Stimulated activated CD4-positive, alpha-beta T cell treated with anti-CD3 and anti-CD28 coated beads, Interleukin-15, amount 100 ng/mL, for 48 hours (primary cell): ENCODE measurements at regions not wholly inside any gene's neighbourhood (a gene's known extent, or its start where the extent isn't known, plus 50 kb on each side); places are given as distances from the start of the nearest gene placed in this dataset.
"Not testable (repeated sequence)": the region's sequence is repeated elsewhere in the genome, so short reads cannot be mapped to it uniquely, and the experiment has no call there.

ENCODE experiments used
- DNase-seq, 2 donors: peaks; one replicate each; pipeline ENCODE4 v3.0.0-alpha.2; 2020; ENCODE audit warnings: low read depth in 2 of 2

DNA sequence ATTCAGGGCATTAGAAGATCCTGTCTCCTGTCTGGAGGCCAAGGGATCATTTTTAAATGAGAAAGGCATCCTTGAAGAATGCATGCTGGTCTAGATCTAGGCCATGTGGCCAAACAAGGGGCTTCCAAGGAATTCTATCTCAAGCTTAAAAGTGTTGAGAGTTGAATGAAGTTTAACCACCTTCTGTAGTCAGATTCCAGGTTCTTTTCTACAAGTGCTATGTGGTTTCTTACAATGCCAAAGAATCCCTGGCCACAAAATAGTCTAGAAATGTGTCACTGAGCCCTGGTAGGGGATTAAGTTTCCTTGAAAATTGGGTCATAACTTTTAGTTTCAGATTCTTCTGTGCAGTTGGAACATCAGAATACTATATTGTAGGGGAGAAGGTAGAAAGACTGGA lies 640.7 kb upstream of the ACVR2A start:
- DNase-seq: no peak

DNA sequence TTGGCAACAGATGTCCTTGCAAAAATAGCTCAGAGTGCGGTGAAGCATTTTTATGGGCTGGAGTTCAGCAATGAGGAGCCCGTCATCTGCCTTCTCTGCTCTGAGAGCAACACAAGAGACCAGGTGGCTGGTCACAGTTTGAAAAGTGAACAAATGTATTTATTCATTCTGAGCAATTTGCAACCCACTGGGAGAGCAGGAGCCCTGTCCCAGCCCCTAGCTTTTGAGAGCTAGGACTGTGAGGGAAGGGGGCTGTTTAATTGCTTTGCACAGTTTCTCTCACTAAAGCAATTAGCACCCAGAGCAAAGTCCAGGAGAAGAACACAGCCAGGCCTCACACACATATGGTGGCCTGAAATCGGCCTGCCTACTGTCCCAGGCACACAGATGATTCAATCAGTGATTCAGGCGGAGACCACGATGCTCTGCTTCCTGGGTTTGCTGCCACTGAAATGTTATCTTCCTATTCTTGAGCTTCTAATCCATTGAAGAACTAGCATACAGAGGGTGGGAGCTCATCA lies 646.1 kb upstream of the ACVR2A start:
- no peak for DNase-seq

DNA sequence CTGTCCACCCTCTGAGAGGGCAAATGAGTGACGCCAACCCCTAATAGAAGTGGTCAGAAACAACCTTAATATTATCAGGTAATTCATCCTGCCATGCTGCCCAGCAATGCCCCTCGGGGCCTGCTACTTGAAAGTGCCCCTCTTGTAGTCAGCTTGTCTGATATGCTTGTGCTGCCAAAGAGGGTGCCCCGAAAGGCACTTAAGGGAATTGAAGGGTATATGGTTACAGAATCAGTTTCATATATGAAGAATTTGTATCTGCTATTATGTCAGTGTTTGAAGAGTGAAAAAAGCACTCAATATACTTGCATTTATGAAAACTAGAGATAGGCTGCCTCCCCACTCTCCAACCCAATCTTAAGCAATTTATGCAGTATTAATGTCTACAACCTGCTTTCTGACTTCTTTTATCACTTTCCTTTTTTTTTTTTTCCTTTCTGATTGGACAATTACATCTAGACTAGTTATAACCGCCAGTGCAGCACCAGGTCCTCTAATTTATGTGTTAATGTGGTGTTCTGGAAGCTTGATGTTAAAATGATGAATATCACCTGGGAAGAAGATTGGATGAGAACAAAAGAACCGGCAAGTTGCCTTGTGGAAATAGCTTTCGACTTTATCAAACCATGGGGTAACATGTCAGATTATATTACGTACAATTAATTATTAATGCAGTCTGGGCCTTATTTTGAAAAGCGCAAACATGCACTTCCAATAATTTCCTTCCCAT lies 646.9 kb upstream of the ACVR2A start:
- DNase-seq: no peak

DNA sequence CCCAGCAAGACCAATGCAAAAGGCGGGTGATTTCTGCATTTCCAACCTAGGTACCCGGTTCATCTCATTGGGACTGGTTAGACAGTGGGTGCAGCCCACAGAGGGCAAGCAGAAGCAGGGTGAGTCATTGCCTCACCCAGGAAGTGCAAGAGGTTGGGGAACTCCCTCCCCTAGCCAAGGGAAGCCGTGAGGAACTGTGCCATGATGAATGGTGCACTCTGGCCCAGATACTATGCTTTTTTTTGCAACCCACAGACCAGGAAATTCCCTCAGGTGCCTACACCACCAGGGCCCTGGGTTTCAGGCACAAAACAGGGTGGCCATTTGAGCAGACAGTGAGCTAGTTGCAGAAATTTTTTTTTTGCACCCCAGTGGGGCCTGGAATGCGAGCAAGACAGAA lies 662.6 kb upstream of the ACVR2A start:
- peak; percentile 27 to 42 for DNase-seq

DNA sequence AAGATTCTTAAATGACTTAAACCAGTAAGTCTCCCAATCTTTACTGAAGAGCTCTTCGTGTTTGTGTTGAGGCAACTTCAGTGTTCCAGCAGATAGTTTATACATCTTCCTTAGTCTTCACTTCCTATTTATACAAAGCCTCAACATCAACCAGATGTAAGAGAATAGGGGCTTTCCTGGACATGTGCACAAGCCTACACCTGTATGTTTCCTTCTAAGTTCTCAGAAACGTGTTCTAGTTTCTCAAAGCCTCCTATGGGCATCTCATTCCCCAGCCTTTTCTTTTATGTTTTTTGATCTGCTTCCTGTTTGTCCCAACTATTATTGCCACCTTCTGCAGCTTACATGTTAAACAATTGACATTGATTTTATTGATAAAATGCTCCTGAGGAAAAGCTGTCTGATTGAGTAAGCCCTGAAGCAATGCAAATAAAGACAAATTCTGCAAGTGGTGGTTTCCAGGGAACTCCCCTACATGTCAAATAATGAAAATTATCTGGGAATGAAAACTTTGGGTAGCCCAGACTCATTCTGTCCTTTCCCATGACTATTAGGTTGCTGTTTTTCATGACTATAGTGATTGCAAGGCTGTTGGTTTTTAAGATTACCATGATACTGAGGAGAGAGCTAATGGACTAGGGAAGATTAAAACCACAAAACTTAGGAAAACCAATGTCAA lies 663.3 kb upstream of the ACVR2A start:
- DNase-seq: no peak

DNA sequence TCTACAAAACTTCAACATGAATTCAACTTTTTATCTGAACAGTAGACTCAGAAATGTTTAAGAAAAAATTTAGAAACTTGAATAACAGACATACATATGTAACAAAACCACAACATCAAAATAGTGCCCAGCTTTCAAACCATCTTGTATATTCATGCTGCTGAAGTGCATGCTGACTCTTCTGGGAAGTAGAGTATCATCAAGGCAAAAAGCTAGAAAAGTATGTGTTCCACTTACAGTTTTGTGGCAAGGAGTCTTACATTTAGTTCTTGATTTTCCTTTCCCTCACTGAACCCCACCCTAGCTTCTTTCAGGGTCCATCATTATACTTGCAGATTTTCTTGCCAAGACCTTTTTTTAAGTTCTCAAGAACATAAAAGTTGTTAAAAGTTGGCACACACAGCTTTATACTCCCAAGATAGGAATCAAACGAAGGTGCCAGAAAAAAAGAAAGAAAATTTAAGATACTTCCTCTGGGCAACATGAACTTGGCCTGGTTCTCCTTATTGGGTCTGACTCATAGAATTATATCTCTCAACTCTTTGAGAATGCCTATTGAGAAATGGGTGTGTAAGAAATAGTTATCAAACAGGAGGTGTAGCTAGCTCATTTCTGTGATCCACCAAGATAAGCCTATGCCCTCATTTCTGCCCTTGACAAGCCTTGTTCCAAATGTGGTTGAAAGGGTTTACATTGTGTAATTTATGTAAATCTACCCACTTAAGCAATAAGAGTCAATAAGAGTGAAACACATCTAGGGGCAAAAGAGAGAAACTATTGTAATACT lies 667.6 kb upstream of the ACVR2A start:
- no peak for DNase-seq

DNA sequence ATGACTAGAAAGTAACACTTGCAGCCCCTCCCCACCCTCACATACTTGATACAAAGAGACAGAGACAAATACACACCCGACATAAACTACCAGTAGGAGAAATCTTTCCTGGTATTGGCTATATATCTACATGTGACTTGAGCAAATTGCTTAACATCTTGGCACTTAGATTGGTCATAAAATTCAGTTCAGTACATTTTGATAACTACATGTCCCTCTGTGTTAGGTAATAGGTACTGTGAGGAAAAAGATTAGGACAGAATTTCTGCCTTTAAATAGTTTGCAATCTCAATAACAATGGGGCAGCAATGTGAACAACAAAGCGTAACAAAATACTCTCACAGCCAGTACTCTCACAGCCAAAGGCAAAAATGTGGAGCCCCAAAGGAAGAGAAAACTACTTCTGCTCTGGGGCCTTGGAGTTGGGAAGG lies 670.0 kb upstream of the ACVR2A start:
- DNase-seq: no peak

DNA sequence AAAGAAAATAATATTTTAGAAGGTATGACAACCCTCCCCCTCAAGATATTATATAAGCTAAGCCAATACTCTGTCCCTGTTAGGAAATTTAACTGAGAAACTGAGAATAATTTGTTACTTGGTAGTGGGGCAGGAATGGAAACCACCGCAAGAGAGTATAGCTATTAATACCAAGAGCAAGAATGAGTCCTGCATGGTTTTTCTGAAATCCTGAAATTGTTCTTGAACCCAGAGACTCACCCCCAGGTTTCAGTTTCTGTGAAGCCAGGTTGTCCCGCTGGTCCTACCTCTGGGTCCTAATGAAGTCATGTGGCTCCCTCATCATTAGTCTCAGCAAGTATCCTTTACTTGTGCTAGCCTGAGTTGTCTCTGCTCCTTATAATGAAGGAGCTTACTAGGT lies 671.0 kb upstream of the ACVR2A start:
- no peak for DNase-seq

DNA sequence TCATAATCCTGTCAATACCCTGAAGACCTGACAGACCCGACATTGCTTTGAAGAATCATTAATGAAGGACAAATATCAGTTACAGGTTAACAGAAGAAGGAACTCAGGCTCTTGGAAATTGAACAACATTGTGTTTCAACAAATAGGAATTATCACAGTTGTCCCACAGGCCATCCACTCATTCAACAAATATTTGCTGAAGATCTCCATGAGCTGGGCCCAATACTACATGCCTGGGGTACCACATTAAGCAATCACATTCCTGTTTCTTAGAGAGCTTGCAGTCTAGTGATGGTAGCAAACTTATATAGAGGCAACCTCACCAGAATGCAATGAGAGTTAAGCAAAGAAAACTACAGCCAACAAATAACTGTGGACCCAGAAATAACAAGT lies 671.6 kb upstream of the ACVR2A start:
- DNase-seq: no peak

DNA sequence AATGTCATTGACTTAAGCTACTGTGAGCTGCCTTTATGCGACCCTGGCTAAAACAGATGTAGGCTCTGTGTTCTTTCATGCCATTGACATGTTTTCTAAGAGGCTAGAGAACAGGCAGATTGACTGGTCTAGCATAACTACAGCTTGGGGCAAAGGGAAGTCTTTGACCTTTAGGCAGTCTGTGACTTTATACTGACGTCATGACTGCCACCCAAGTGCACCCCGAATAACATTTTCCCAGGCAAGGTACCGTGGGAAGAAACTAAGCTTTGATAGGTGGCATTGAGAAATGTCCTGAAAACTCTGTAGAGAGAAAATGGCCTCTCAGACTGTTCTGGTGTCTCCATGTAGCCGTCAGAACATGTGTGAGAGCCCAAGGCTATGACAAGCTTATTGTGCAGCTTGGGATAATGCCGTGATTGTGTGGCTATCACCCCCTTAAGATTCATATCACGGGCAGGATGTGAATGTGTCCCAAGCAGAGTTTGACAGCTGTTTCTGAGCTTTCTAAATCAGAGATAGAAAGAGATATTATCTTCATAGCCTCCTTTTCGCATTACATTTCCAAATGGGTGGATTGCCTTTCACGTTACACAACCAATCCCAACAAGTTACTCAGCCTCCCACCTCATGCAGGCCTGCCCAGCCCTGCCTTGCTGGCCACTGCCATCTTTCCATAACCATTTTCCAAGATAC lies 672.2 kb upstream of the ACVR2A start:
- no peak for DNase-seq

DNA sequence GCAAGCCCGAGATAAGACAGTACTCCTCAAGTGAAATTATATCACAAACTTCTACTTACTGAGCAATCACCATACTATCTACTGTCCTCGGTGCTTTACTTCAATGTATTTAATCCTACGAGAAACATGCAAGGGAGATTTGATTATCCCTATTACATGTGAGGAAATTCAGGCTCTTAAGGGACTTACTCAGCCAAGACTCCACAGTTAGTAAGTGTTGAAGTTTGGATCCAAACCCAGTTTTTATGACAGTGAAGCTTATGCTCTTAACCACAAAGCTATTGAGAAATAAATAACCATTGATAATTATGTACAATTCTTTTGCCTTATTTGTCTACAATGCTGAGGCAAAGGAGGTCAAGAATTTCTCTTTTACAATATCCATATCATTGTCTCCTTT lies 672.9 kb upstream of the ACVR2A start:
- no peak for DNase-seq

DNA sequence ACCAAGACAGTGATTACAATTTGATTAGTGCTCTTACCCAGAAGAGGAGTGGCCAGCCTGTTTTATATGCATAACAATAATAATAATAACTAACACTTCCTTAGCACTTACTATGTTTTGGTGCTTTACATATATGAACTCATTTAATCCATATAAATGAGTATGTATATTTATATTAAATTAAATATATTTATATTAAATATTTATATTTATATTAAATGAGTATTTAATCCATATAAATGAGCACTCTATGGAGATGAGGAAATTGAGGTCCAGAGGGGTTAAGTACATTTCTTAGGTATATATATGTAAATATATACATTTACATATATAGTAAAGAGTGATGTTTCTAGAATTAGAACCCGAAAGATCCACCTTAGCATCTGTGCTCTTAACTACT lies 673.9 kb upstream of the ACVR2A start:
- no peak for DNase-seq

DNA sequence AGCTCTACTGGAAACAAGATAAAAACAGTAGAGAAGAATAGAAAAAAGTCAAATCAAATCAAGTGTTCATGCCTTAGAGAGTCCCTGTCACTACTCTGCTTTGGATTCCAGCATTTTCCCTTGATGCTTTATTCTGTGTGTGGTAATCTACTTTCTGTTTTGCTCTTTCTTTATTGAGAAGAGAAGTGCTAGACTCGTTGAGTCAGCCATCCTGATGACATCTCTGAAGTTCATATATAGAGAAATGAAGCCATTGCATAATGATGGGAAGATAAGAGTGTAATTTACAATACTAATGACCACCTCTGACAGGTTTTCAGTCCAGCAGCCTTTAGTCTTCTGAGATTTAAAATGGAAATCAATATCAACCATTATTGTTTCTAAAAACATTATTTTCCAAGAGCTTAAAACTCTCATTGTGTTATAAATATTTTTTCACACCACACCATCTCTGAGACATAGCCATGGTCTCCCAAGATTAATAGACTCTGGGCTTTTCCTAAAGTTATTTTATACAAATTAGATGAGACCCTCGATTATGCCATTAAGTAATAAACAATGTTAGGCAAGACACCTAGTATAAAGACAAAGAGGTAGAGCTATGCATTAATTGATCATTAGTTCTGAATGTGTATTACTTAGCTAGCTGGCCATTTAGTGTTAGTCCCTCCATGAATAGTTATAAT lies 679.0 kb upstream of the ACVR2A start:
- no peak for DNase-seq

DNA sequence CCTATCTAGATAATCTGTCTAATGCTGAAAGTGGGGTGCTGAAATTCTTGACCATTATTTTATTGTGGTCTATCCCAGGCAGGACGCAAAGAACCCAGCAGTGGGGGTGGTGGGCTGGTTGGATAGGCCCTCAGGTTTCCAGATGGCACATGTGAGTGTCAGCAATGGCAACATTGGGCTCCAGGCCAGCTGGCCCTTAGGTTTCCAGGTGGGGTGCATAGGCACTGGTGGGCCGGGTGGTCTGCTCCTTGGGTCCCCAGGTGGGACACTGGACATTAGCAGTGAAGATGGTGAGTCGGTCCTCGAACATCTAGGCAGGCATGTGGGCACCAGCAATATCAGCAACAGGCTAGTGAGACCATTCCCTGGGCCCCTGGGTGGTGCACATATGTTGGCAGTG lies 680.3 kb upstream of the ACVR2A start:
- no peak for DNase-seq

DNA sequence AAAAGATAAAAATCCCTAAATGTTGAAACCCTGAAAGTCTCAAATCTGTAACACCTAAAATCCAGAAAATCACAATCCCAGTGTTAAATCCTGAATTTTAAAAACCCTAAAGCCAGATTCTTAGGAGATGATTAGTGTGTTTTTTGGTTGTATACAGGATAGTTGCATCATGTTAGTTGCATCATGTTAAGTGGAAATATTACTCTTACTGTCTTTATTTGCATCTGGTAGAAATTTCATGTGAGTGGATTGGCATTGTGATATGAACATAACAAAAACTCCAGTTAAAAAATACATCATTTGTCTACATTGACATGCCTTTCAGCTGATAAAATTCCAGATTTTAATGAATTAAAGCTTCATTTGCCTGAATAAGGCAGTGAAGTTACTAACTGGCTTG lies 683.1 kb upstream of the ACVR2A start:
- no peak for DNase-seq

DNA sequence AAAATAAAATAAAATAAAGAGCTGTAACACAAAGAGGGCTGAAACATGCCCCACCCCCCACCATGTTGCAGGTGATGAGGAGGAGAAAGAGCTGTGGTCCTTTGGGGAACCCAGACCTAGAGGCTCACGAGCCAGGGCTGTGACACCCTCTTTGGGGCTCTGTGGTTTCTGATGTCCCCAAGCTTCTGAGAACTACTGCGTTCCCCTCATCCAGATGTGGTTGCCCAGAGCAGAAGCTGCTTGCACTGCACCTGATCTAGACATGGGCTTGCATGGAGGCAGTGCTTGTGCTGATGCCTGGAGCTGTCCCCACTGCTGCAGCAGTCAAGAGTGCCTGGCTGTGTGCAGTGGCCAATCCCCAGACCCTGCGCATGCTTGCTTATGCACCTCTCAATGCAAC lies 687.9 kb upstream of the ACVR2A start:
- DNase-seq: no peak

DNA sequence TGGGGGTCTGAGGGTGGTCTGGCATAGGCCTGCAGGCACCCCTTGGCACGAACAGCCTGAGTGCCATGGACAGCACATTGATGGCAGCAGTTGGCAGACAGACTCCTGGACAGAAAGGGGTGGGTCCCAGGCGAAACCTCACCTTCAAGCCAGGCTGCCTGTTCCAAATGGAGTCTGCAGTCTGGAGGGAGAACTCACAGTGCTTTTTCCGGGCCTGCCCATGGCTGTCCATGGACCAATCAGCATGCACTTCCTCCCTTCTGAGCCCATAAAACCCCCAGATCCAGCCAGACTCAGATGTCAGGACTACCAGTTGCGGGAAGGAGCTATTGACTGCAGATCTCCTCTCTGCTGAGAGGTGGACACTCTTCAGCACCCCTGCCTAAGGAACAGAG lies 694.6 kb upstream of the ACVR2A start:
- DNase-seq: no peak

DNA sequence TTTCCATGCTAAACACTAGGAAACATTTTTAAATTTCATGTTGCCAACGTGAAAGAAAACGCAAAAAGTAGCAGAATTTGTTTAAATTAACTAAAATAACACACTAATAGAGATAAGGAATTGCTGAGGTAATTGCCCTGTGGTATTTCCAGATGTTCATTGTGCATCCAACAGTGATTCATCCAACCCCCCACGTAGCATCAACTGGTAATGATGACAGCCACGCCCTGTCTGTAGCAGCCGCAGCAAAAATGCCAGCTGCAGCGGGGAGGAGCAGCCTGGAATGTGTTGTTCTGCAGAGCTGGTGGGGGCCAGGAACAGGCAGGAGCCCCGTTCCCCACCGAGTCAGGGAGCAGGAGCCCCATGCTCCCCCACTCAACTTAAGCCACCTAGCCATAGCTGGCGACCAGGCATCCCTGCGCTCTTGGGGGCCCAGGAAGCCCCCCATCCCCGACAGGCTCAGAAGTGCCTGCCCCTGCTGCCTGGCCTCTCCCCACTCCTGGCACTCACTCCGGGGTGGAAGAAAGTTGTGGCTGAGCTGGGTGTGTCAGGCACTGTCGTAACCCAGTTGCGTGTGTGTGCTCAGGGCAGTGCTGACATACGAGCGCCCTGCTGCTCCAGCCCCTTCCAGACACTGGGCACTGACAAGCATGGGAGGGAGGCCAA lies 695.1 kb upstream of the ACVR2A start:
- no peak for DNase-seq

DNA sequence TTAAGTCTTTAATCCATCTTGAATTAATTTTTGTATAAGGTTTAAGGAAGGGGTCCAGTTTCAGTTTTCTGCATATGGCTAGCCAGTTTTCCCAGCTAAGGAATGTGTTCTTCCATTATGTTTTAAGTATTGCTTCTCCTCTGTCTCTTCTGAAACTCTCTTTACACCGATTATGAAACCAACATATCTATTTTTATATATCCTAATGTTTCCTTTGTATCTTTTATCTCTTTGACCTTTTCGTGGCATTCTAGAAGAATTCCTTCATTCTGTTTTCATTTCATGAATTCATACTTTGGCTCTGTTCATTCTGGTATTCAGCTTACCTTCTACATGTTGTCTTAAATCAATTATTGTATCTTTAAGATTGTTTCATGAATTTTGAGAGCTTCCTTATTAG lies 697.0 kb upstream of the ACVR2A start:
- no peak for DNase-seq

DNA sequence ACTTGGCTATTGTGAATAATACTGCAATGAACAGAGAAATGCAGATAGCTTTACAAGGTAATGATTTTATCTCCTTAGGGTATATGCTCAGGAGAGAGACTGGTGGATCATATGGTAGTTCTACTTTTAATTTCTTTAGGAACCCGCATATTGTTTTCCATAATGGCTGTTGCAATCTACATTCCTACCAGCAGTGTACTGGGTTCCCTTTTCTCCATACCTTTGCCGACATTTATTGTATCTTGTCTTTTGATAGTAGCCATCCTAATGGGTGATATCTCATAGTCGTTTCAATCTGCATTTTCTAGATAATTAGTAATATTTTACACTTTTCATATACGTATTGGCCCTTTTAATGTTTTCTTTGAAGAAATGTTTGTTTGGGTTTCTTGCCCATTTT lies 702.9 kb upstream of the ACVR2A start:
- DNase-seq: no peak

DNA sequence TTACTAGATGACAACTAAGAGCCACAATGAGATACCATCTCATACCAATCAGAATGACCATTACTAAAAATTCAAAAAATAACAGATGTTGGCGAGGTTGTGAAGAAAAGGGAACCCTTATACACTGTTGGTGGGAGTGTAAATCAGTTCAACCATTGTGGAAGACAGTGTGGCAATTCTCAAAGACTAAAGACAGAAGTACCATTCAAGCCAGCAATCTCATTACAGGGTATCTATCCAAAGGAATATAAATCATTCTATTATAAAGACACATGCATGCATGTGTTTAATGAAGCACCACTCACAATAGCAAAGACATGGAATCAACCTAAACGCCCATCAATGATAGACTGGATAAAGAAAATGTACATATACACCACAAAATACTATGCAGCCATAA lies 705.1 kb upstream of the ACVR2A start:
- not testable (repeated sequence) for DNase-seq
